Neural cell (in vitro differentiated cells): ENCODE measurements at regions not wholly inside any gene's neighbourhood (a gene's known extent, or its start where the extent isn't known, plus 50 kb on each side); places are given as distances from the start of the nearest gene placed in this dataset.

Experiments used
- EP300 ChIP-seq: fragments of 450-650 bp; conservative IDR thresholded peaks from 2 replicates; pipeline ENCODE4 v1.6.1; 2014; ENCODE audit warnings: antibody characterized with exemption, mild to moderate bottlenecking, moderate library complexity; ENCODE audit not compliant: poor library complexity, severe bottlenecking
- EZH2 ChIP-seq: fragments of 200-600, 300-800 bp; shearing (Covaris generic), sonication (generic); IDR thresholded peaks from 2 replicates; pipeline ENCODE4 v1.6.1; 2014; ENCODE audit warnings: antibody characterized with exemption, low read length, borderline replicate concordance, mild to moderate bottlenecking; ENCODE audit not compliant: insufficient read depth, poor library complexity, severe bottlenecking
- POLR2AphosphoS5 ChIP-seq: IDR thresholded peaks from 2 replicates; pipeline ENCODE4 v1.6.1; 2012
- TF ChIP-seq, protein P1 (sequence below): fragments of 450-650 bp; IDR thresholded peaks from 2 replicates; pipeline ENCODE4 v1.5.1; 2014; ENCODE audit warnings: antibody characterized with exemption, mild to moderate bottlenecking, moderate library complexity; ENCODE audit not compliant: poor library complexity, severe bottlenecking

DNA sequence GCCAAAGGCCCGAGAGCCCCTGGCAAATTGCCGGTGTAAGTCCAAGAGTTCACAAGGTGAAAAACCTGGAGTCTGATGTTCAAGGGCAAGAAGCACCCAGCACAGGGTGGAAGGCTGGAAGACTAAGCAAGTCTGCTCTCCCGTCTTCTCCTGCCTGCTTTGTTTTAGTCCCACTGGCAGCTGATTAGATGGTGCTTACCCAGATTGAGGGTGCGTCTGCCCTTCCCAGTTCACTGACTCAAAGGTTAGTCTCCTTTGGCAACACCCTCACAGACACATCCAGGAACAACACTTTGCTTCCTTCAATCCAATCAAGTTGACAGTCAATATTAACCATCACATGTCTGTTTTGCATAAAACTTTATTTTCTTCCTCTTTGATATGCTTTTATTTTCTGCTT lies 157.4 kb downstream of the HS3ST1 start:
- TF ChIP-seq POLR2AphosphoS5 (no peak), EP300 (no peak), EZH2 (no peak)
- TF ChIP-seq, protein P1, sequence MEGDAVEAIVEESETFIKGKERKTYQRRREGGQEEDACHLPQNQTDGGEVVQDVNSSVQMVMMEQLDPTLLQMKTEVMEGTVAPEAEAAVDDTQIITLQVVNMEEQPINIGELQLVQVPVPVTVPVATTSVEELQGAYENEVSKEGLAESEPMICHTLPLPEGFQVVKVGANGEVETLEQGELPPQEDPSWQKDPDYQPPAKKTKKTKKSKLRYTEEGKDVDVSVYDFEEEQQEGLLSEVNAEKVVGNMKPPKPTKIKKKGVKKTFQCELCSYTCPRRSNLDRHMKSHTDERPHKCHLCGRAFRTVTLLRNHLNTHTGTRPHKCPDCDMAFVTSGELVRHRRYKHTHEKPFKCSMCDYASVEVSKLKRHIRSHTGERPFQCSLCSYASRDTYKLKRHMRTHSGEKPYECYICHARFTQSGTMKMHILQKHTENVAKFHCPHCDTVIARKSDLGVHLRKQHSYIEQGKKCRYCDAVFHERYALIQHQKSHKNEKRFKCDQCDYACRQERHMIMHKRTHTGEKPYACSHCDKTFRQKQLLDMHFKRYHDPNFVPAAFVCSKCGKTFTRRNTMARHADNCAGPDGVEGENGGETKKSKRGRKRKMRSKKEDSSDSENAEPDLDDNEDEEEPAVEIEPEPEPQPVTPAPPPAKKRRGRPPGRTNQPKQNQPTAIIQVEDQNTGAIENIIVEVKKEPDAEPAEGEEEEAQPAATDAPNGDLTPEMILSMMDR, result no peak
